ENCODE measurements at regions not wholly inside any gene's neighbourhood (a gene's known extent, or its start where the extent isn't known, plus 50 kb on each side); places are given as distances from the start of the nearest gene placed in this dataset.
"Not testable (repeated sequence)": the region's sequence is repeated elsewhere in the genome, so short reads cannot be mapped to it uniquely, and the experiment has no call there.

GRCh38 chr5:125481506-125482465 lies 735.3 kb upstream of the ZNF608 start:
- DNase-seq (ENCODE audit: low spot score in 2 of 2), result no peak
- H3K4me1 ChIP-seq, result peaks cover 31% of the 10 kb centered on the region
- no peaks in the 10 kb centered on the region for H3K36me3 ChIP-seq (replicated peaks)
- in situ Hi-C loops (cut with MboI; ENCODE audit: low sequenced_read_pairs), result no loop called here
- H3K4me3 ChIP-seq, result no peak overlapping the region
- H3K9me3 ChIP-seq, result no peaks in the 10 kb centered on the region
- no peaks in the 10 kb centered on the region for H3K27me3 ChIP-seq (ENCODE audit: low read depth)

- no peaks in the 10 kb centered on the region for H3K27me3 ChIP-seq (ENCODE audit: low read depth)
- no peak for DNase-seq (ENCODE audit: low spot score in 2 of 2)
- H3K4me1 ChIP-seq, result peaks cover 35% of the 10 kb centered on the region
- H3K9me3 ChIP-seq, result no peaks in the 10 kb centered on the region
- no peaks in the 10 kb centered on the region for H3K36me3 ChIP-seq (replicated peaks)
- in situ Hi-C loops (cut with MboI; ENCODE audit: low sequenced_read_pairs), result no loop called here
- H3K4me3 ChIP-seq, result no peak overlapping the region
These were observed 737.2 kb upstream of the ZNF608 start for GRCh38 chr5:125483609-125484008.

- in situ Hi-C loops (cut with MboI; ENCODE audit: low sequenced_read_pairs), result no loop called here
- peaks cover 35% of the 10 kb centered on the region for H3K4me1 ChIP-seq
- no peaks in the 10 kb centered on the region for H3K9me3 ChIP-seq
- no peak overlapping the region for H3K4me3 ChIP-seq
- DNase-seq (ENCODE audit: low spot score in 2 of 2), result no peak
- H3K36me3 ChIP-seq (replicated peaks), result no peaks in the 10 kb centered on the region
- H3K27me3 ChIP-seq (ENCODE audit: low read depth), result no peaks in the 10 kb centered on the region
These were observed 737.9 kb upstream of the ZNF608 start for GRCh38 chr5:125484272-125484741.

GRCh38 chr5:125484742-125485641 lies 738.6 kb upstream of the ZNF608 start:
- H3K27me3 ChIP-seq (ENCODE audit: low read depth), result no peaks in the 10 kb centered on the region
- peak; percentile 53 to 77 for DNase-seq (ENCODE audit: low spot score in 2 of 2)
- in situ Hi-C loops (cut with MboI; ENCODE audit: low sequenced_read_pairs), result no loop called here
- peaks cover 35% of the 10 kb centered on the region for H3K4me1 ChIP-seq
- no peaks in the 10 kb centered on the region for H3K36me3 ChIP-seq (replicated peaks)
- no peak overlapping the region for H3K4me3 ChIP-seq
- no peaks in the 10 kb centered on the region for H3K9me3 ChIP-seq

- no peaks in the 10 kb centered on the region for H3K9me3 ChIP-seq
- H3K4me1 ChIP-seq, result peaks cover 40% of the 10 kb centered on the region
- no peak for DNase-seq (ENCODE audit: low spot score in 2 of 2)
- H3K27me3 ChIP-seq (ENCODE audit: low read depth), result no peaks in the 10 kb centered on the region
- H3K36me3 ChIP-seq (replicated peaks), result no peaks in the 10 kb centered on the region
- no peak overlapping the region for H3K4me3 ChIP-seq
- in situ Hi-C loops (cut with MboI; ENCODE audit: low sequenced_read_pairs), result no loop called here
These were observed 739.3 kb upstream of the ZNF608 start for GRCh38 chr5:125485771-125486170.

- peaks cover 40% of the 10 kb centered on the region for H3K4me1 ChIP-seq
- H3K36me3 ChIP-seq (replicated peaks), result no peaks in the 10 kb centered on the region
- no peak overlapping the region for H3K4me3 ChIP-seq
- in situ Hi-C loops (cut with MboI; ENCODE audit: low sequenced_read_pairs), result no loop called here
- DNase-seq (ENCODE audit: low spot score in 2 of 2), result peak; percentile 47 to 85
- no peaks in the 10 kb centered on the region for H3K27me3 ChIP-seq (ENCODE audit: low read depth)
- no peaks in the 10 kb centered on the region for H3K9me3 ChIP-seq
These were observed 740.2 kb upstream of the ZNF608 start for GRCh38 chr5:125486634-125487033.

- Histone ChIP-seq H3K27me3 (ENCODE audit: low read depth) (no peaks in the 10 kb centered on the region), H3K36me3 (replicated peaks) (no peaks in the 10 kb centered on the region), H3K4me1 (peaks cover 36% of the 10 kb centered on the region), H3K4me3 (no peak overlapping the region), H3K9me3 (no peaks in the 10 kb centered on the region)
- DNase-seq (ENCODE audit: low spot score in 2 of 2), result no peak
- in situ Hi-C loops (cut with MboI; ENCODE audit: low sequenced_read_pairs), result no loop called here
These were observed 740.8 kb upstream of the ZNF608 start for GRCh38 chr5:125487231-125487630.

GRCh38 chr5:125487652-125488051 lies 741.2 kb upstream of the ZNF608 start:
- H3K36me3 ChIP-seq (replicated peaks); H3K9me3 ChIP-seq; in situ Hi-C loops (cut with MboI; ENCODE audit: low sequenced_read_pairs); H3K27me3 ChIP-seq (ENCODE audit: low read depth); DNase-seq (ENCODE audit: low spot score in 2 of 2); H3K4me3 ChIP-seq: not testable (repeated sequence)
- peaks cover 36% of the 10 kb centered on the region for H3K4me1 ChIP-seq

GRCh38 chr5:125489146-125489545 lies 742.7 kb upstream of the ZNF608 start:
- Histone ChIP-seq H3K9me3 (no peaks in the 10 kb centered on the region), H3K4me3 (no peak overlapping the region), H3K27me3 (ENCODE audit: low read depth) (no peaks in the 10 kb centered on the region), H3K4me1 (peaks cover 36% of the 10 kb centered on the region), H3K36me3 (replicated peaks) (no peaks in the 10 kb centered on the region)
- in situ Hi-C loops (cut with MboI; ENCODE audit: low sequenced_read_pairs), result no loop called here
- DNase-seq (ENCODE audit: low spot score in 2 of 2), result no peak

GRCh38 chr5:125491986-125492492 lies 745.6 kb upstream of the ZNF608 start:
- in situ Hi-C loops (cut with MboI; ENCODE audit: low sequenced_read_pairs), result no loop called here

GRCh38 chr5:125492977-125493376 lies 746.5 kb upstream of the ZNF608 start:
- no peak overlapping the region for H3K4me3 ChIP-seq
- DNase-seq (ENCODE audit: low spot score in 2 of 2), result no peak
- H3K27me3 ChIP-seq (ENCODE audit: low read depth), result no peaks in the 10 kb centered on the region
- in situ Hi-C loops (cut with MboI; ENCODE audit: low sequenced_read_pairs), result no loop called here
- H3K36me3 ChIP-seq (replicated peaks), result no peaks in the 10 kb centered on the region
- H3K9me3 ChIP-seq, result no peaks in the 10 kb centered on the region
- peaks cover 6% of the 10 kb centered on the region; the same call in 1 of the 2 replicates for H3K4me1 ChIP-seq

More at GRCh38 chr5:125491986-125492492, 745.6 kb upstream of the ZNF608 start:
- H3K4me3 ChIP-seq, result no peak overlapping the region
- H3K9me3 ChIP-seq, result no peaks in the 10 kb centered on the region
- peaks cover 8% of the 10 kb centered on the region for H3K4me1 ChIP-seq
- no peak for DNase-seq (ENCODE audit: low spot score in 2 of 2)
- no peaks in the 10 kb centered on the region for H3K36me3 ChIP-seq (replicated peaks)
- no peaks in the 10 kb centered on the region for H3K27me3 ChIP-seq (ENCODE audit: low read depth)

- peaks cover 8% of the 10 kb centered on the region for H3K4me1 ChIP-seq
- no peaks in the 10 kb centered on the region for H3K27me3 ChIP-seq (ENCODE audit: low read depth)
- H3K9me3 ChIP-seq, result no peaks in the 10 kb centered on the region
- H3K4me3 ChIP-seq, result no peak overlapping the region
- H3K36me3 ChIP-seq (replicated peaks), result no peaks in the 10 kb centered on the region
- DNase-seq (ENCODE audit: low spot score in 2 of 2), result no peak
- in situ Hi-C loops (cut with MboI; ENCODE audit: low sequenced_read_pairs), result no loop called here
These were observed 750.0 kb upstream of the ZNF608 start for GRCh38 chr5:125496393-125496792.

GRCh38 chr5:125497651-125498050 lies 751.2 kb upstream of the ZNF608 start:
- peaks cover 8% of the 10 kb centered on the region for H3K4me1 ChIP-seq
- in situ Hi-C loops (cut with MboI; ENCODE audit: low sequenced_read_pairs), result no loop called here
- no peaks in the 10 kb centered on the region for H3K27me3 ChIP-seq (ENCODE audit: low read depth)
- no peak overlapping the region for H3K4me3 ChIP-seq
- H3K9me3 ChIP-seq, result no peaks in the 10 kb centered on the region
- H3K36me3 ChIP-seq (replicated peaks), result no peaks in the 10 kb centered on the region
- DNase-seq (ENCODE audit: low spot score in 2 of 2), result no peak

Measured in HAP-1 (cell line).